ENCODE measurements at regions not wholly inside any gene's neighbourhood (a gene's known extent, or its start where the extent isn't known, plus 50 kb on each side); places are given as distances from the start of the nearest gene placed in this dataset.

DNA sequence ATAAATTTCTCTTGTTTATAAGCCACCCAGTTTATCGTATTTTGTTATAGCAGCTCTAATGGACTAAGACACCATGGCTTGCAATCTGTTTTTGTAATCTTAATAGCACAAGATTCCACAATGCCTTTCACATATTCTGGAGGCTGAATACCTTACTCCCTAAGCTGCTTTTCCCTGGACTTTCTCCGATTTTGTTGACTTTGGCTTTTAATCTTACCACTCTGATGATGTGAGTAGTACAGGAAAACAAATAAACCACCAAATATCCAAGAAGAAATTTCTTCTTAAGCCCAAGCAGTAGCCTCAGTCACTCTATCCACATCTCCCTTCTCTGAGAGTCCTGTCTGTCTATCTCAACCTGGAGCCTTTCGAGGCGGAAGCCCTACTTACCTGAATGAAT lies 838.6 kb downstream of the LTN1 start:
- H3K27me3 ChIP-seq (ENCODE audit: control insufficient read depth, insufficient read depth, low read length) = no peaks in the 10 kb centered on the region
- CTCF ChIA-PET = no interaction called here
- no peak for TF ChIP-seq CTCF (IDR thresholded peaks at IDR 0.05; ENCODE audit: low read depth, low read length)
- DNase-seq (ENCODE audit: low read depth, low spot score) = no peak
- H3K9me3 ChIP-seq (ENCODE audit: control insufficient read depth, insufficient read depth, low read length) = peaks cover 3% of the 10 kb centered on the region; the same call in 1 of the 2 replicates
- no peak overlapping the region for H3K4me3 ChIP-seq (ENCODE audit: low read depth, low read length)
- H3K27ac ChIP-seq (ENCODE audit: low read depth, low read length) = no peak overlapping the region
- POLR2A ChIA-PET = no interaction called here

GRCh38 chr21:28152732-28153131 lies 839.9 kb downstream of the LTN1 start:
- H3K27me3 ChIP-seq (ENCODE audit: control insufficient read depth, insufficient read depth, low read length) = no peaks in the 10 kb centered on the region
- POLR2A ChIA-PET = no interaction called here
- TF ChIP-seq CTCF (IDR thresholded peaks at IDR 0.05; ENCODE audit: low read depth, low read length) = no peak
- H3K4me3 ChIP-seq (ENCODE audit: low read depth, low read length) = no peak overlapping the region
- H3K9me3 ChIP-seq (ENCODE audit: control insufficient read depth, insufficient read depth, low read length) = peaks cover 3% of the 10 kb centered on the region; the same call in 1 of the 2 replicates
- CTCF ChIA-PET = no interaction called here
- no peak overlapping the region for H3K27ac ChIP-seq (ENCODE audit: low read depth, low read length)
- no peak for DNase-seq (ENCODE audit: low read depth, low spot score)

DNA sequence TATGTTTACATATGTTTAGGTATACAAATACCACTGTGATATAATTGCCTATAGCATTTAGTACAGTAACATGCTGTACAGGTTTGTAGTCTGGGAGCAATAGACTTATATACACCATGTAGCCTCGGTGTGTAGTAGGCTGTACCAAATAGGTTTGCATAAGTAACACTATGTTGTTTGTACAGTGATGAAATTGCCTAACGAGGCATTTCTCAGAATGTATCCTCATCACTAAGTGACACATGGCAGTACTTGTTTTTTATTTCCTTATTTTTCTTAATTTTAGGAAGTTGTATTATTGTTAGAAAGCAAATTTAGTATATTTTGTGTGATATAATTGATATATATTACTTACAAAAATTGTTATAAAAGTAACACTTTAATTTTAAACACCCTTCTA lies 840.9 kb downstream of the LTN1 start:
- POLR2A ChIA-PET = no interaction called here
- H3K27me3 ChIP-seq (ENCODE audit: control insufficient read depth, insufficient read depth, low read length) = no peaks in the 10 kb centered on the region
- CTCF ChIA-PET = no interaction called here

GRCh38 chr21:28150778-28151177 lies 841.9 kb downstream of the LTN1 start:
- no peak for TF ChIP-seq CTCF (IDR thresholded peaks at IDR 0.05; ENCODE audit: low read depth, low read length)
- CTCF ChIA-PET = no interaction called here
- POLR2A ChIA-PET = no interaction called here
- Histone ChIP-seq H3K4me3 (ENCODE audit: low read depth, low read length) (no peak overlapping the region), H3K27me3 (ENCODE audit: control insufficient read depth, insufficient read depth, low read length) (no peaks in the 10 kb centered on the region), H3K9me3 (ENCODE audit: control insufficient read depth, insufficient read depth, low read length) (peaks cover 3% of the 10 kb centered on the region; the same call in 1 of the 2 replicates), H3K27ac (ENCODE audit: low read depth, low read length) (no peak overlapping the region)
- DNase-seq (ENCODE audit: low read depth, low spot score) = peak; percentile 29

More for the DNA sequence above, 840.9 kb downstream of the LTN1 start:
- Histone ChIP-seq H3K4me3 (ENCODE audit: low read depth, low read length) (no peak overlapping the region), H3K9me3 (ENCODE audit: control insufficient read depth, insufficient read depth, low read length) (peaks cover 3% of the 10 kb centered on the region; the same call in 1 of the 2 replicates), H3K27ac (ENCODE audit: low read depth, low read length) (no peak overlapping the region)
- DNase-seq (ENCODE audit: low read depth, low spot score) = no peak
- no peak for TF ChIP-seq CTCF (IDR thresholded peaks at IDR 0.05; ENCODE audit: low read depth, low read length)

DNA sequence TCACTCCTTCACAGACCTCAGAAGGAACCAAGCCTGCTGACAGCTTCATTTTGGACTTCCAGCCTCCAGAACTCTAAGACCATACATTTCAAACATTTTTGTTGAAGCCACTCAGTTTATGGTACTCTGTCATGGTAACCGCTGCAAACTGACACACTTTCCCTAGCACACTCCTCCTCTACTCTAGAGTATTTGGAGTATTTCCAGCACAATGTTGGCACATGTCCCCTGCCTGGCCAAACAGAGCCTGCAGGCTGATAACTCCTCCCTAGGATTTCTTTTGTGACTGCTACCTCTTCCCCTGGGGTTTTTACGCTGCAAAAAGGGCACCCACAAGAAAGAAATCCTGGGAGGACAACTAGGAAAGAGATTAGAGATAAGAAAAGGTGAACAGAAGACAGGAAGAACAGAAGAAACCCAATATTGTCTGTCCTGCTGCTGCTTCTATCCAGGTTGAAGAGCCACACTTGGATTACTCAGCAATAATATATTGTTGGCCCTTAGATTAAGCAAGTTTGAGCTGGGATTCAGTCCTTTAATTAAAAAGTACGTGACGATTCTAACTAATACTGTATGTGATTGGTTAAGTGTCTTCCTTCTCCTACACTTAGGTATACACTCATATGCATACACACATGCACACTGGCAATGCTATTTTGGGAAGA lies 844.1 kb downstream of the LTN1 start:
- H3K27me3 ChIP-seq (ENCODE audit: control insufficient read depth, insufficient read depth, low read length) = no peaks in the 10 kb centered on the region
- peaks cover 3% of the 10 kb centered on the region; the same call in 1 of the 2 replicates for H3K9me3 ChIP-seq (ENCODE audit: control insufficient read depth, insufficient read depth, low read length)
- H3K27ac ChIP-seq (ENCODE audit: low read depth, low read length) = no peak overlapping the region
- no peak overlapping the region for H3K4me3 ChIP-seq (ENCODE audit: low read depth, low read length)
- TF ChIP-seq CTCF (IDR thresholded peaks at IDR 0.05; ENCODE audit: low read depth, low read length) = no peak
- POLR2A ChIA-PET = no interaction called here
- no peak for DNase-seq (ENCODE audit: low read depth, low spot score)
- CTCF ChIA-PET = interaction anchor here (0.6 kb wide), 1 partner anchor 39 kb away, joined by 3 read pairs; no protein-coding TSS in a partner anchor
